ENCODE measurements at regions not wholly inside any gene's neighbourhood (a gene's known extent, or its start where the extent isn't known, plus 50 kb on each side); places are given as distances from the start of the nearest gene placed in this dataset.
A peak's percentile ranks its signal among the peaks of the same experiment; 100 is the strongest.

DNA sequence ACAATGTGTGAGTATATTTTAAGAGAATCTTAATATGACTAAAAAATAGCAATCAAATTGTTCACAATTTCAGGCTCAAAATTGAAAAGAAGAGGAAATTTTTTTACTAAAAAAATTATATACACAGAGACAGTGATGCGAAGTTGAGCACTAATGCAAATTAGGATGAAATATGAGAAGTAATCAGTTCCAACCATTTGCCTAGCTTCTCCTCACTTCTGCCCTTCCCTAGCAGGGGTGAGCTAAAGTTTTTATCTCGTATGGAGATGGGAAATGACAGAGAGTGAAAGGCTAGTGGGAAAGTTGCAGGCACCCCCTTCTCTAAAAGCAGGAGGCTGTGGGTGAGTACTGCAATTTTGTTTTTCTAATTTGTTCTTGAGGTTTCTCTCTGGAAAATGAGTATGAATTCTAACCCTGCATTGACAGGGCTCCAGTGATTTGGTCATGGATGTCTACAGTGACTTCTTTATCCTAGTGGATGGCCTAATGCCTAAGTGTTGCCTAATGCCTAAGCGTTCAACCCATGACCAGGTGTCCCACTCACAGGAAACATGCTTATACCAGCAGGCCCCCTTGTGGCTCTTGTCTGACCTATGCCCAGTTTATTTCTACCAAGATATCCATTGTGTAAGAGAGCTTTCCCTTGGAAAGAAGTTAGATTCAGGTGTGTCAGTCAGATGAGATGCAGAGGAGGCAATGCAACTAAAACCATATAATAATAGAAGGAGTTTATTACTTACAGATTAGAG, 78.0 kb upstream of the HNMT start:
- H3K27ac ChIP-seq = no peak overlapping the region
- H3K4me3 ChIP-seq (ENCODE audit: low read depth, low read length) = no peak overlapping the region
- no peaks in the 10 kb centered on the region for H3K27me3 ChIP-seq (replicated peaks)
- H3K36me3 ChIP-seq (replicated peaks) = no peaks in the 10 kb centered on the region
- in situ Hi-C loops (cut with HindIII; ENCODE audit: low pct_ligation_motif_present, low sequenced_read_pairs) = no loop called here
- TF ChIP-seq, protein P1, sequence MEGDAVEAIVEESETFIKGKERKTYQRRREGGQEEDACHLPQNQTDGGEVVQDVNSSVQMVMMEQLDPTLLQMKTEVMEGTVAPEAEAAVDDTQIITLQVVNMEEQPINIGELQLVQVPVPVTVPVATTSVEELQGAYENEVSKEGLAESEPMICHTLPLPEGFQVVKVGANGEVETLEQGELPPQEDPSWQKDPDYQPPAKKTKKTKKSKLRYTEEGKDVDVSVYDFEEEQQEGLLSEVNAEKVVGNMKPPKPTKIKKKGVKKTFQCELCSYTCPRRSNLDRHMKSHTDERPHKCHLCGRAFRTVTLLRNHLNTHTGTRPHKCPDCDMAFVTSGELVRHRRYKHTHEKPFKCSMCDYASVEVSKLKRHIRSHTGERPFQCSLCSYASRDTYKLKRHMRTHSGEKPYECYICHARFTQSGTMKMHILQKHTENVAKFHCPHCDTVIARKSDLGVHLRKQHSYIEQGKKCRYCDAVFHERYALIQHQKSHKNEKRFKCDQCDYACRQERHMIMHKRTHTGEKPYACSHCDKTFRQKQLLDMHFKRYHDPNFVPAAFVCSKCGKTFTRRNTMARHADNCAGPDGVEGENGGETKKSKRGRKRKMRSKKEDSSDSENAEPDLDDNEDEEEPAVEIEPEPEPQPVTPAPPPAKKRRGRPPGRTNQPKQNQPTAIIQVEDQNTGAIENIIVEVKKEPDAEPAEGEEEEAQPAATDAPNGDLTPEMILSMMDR (IDR thresholded peaks at IDR 0.05; ENCODE audit: low read depth, low read length, missing control alignments) = no peak
- no peak for DNase-seq

DNA sequence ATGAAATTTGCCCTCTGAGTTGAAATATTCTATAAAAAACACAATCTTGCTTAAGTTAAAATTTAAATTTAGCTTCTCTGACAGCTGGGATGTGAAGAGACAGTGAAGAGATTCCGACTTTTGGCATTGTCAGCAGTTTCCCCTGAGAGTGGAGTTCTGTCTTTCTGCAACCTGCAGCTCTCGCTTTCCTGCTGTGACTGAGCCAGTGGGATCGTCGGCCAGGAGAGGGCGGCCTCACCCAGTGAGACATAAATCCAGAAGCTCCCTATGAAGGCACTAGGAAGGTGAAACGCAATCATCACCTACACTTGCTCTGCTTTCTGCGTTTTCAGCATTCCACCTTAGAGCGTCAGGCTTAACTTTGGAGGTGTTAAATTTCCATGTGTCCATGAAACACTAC, 75.4 kb upstream of the HNMT start:
- DNase-seq = peak; percentile 45
- in situ Hi-C loops (cut with HindIII; ENCODE audit: low pct_ligation_motif_present, low sequenced_read_pairs) = no loop called here
- TF ChIP-seq, protein P1 (IDR thresholded peaks at IDR 0.05; ENCODE audit: low read depth, low read length, missing control alignments) = peak; percentile 76
- Histone ChIP-seq H3K36me3 (replicated peaks) (no peaks in the 10 kb centered on the region), H3K27ac (no peak overlapping the region), H3K27me3 (replicated peaks) (no peaks in the 10 kb centered on the region), H3K4me3 (ENCODE audit: low read depth, low read length) (no peak overlapping the region)

DNA sequence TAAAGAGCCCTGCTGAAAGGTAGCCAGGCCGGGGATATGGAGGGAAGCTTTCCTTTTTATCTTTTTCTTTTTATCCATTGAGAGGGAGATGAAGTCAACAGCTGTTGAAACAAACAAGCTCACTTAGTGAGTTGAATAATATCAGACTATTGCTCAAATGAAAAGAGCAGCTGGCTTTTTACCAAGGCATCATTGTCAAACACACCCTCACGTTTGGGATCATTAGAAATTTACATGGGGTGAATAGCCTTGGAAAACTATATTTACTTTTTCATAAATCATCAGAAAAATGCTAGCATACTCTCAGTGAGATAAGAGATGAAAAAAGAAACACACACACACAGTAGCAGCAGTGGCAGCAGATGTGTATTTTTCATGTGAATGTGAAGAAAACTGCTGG, 71.5 kb upstream of the HNMT start:
- TF ChIP-seq, protein P1 (IDR thresholded peaks at IDR 0.05; ENCODE audit: low read depth, low read length, missing control alignments) = no peak
- in situ Hi-C loops (cut with HindIII; ENCODE audit: low pct_ligation_motif_present, low sequenced_read_pairs) = no loop called here
- no peaks in the 10 kb centered on the region for H3K36me3 ChIP-seq (replicated peaks)

DNA sequence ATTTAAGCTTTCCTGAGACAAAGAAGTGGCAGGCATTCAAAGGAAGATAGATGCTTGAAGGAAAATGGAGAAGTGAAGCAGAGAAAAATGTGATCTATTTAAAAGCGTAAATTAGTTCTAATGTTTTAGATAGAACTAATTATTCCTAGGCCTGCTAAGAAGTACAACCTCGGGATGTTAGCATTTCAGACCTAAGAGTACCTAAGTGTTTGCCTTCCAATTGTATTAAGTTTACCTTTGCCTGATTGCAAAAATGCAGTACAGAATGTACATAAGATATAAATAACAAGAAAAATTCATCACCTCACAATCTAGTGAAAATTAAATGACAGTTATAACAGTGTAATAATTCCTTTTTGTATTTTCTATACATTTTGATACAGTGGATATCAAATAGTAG, 71.1 kb upstream of the HNMT start:
- TF ChIP-seq, protein P1 (IDR thresholded peaks at IDR 0.05; ENCODE audit: low read depth, low read length, missing control alignments) = no peak
- no peak overlapping the region for H3K27ac ChIP-seq
- DNase-seq = no peak
- H3K4me3 ChIP-seq (ENCODE audit: low read depth, low read length) = no peak overlapping the region
- H3K36me3 ChIP-seq (replicated peaks) = no peaks in the 10 kb centered on the region
- in situ Hi-C loops (cut with HindIII; ENCODE audit: low pct_ligation_motif_present, low sequenced_read_pairs) = no loop called here
- H3K27me3 ChIP-seq (replicated peaks) = no peaks in the 10 kb centered on the region

More for the DNA sequence above, 71.5 kb upstream of the HNMT start:
- H3K27me3 ChIP-seq (replicated peaks) = no peaks in the 10 kb centered on the region
- no peak overlapping the region for H3K27ac ChIP-seq
- H3K4me3 ChIP-seq (ENCODE audit: low read depth, low read length) = no peak overlapping the region
- no peak for DNase-seq

DNA sequence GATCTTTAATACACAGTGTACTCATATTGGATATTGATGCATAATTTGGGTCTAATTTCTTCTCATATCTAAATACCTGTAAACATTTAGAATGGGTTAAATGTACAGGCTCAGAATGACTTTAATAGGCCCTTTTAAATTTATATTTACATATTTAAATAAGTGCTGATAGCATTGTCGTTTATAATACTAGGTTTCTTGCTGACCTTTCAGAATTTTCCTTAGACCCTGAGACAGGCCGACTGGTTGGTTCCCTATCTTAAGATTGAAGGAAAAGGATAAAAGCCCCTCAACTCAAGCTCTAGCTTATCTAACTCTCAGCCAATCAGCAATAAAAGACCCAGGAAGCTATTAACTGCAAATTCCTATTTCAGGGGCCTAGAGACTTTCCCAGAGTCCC, 67.8 kb upstream of the HNMT start:
- DNase-seq = no peak
- H3K36me3 ChIP-seq (replicated peaks) = no peaks in the 10 kb centered on the region
- H3K4me3 ChIP-seq (ENCODE audit: low read depth, low read length) = no peak overlapping the region
- no peak overlapping the region for H3K27ac ChIP-seq
- in situ Hi-C loops (cut with HindIII; ENCODE audit: low pct_ligation_motif_present, low sequenced_read_pairs) = no loop called here
- TF ChIP-seq, protein P1 (IDR thresholded peaks at IDR 0.05; ENCODE audit: low read depth, low read length, missing control alignments) = no peak
- H3K27me3 ChIP-seq (replicated peaks) = no peaks in the 10 kb centered on the region

- Histone ChIP-seq H3K27me3 (replicated peaks) (no peaks in the 10 kb centered on the region), H3K27ac (no peak overlapping the region), H3K36me3 (replicated peaks) (no peaks in the 10 kb centered on the region), H3K4me3 (ENCODE audit: low read depth, low read length) (no peak overlapping the region)
- TF ChIP-seq, protein P1 (IDR thresholded peaks at IDR 0.05; ENCODE audit: low read depth, low read length, missing control alignments) = no peak
- no peak for DNase-seq
- in situ Hi-C loops (cut with HindIII; ENCODE audit: low pct_ligation_motif_present, low sequenced_read_pairs) = no loop called here
Observed at GRCh38 chr2:137897082-137897481, 67.2 kb upstream of the HNMT start.
